Astrocyte of the cerebellum (primary cell): ENCODE measurements at regions not wholly inside any gene's neighbourhood (a gene's known extent, or its start where the extent isn't known, plus 50 kb on each side); places are given as distances from the start of the nearest gene placed in this dataset.
"Not testable (repeated sequence)": the region's sequence is repeated elsewhere in the genome, so short reads cannot be mapped to it uniquely, and the experiment has no call there.

ENCODE experiments used
- DNase-seq: peaks from one replicate; pipeline ENCODE4 v3.0.0-alpha.2; 2011; ENCODE audit warnings: low read depth
- H3K4me3 ChIP-seq: 2 replicates; pipeline ENCODE4 v1.5.1; 2011; ENCODE audit warnings: mild to moderate bottlenecking, low read depth, low read length, moderate library complexity
- in situ Hi-C: cut with HindIII; loops from 2 replicates; pipeline ENCODE4 v1.10.0; 2017; ENCODE audit warnings: low sequenced_read_pairs
- TF ChIP-seq, protein P1 (sequence below): IDR thresholded peaks from 2 replicates; pipeline ENCODE4 v1.5.1; 2012; ENCODE audit warnings: low read length, low read depth, moderate library complexity, mild to moderate bottlenecking; ENCODE audit errors: missing control alignments

DNA sequence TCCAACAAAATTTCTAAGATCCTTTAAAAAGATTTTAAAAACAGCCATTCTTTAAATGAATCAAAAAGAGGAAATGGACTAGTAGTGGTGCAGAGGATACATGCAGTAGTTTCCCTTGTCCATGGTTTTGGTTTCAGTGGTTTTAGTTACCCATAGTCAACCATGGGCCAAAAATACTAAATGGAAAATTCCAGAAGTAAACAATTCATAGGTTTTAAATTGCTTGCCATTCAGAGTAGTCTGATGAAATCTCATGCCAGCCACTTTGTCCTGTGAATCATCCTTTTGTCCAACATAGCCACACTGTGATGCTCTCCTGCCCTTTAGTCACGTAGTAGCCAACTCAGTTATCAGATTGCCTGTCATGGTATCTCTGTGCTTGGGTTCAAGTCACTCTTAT is 286.1 kb downstream of the ANXA1 start:
- H3K4me3 ChIP-seq = no peak overlapping the region
- in situ Hi-C loops = no loop called here
- TF ChIP-seq, protein P1, sequence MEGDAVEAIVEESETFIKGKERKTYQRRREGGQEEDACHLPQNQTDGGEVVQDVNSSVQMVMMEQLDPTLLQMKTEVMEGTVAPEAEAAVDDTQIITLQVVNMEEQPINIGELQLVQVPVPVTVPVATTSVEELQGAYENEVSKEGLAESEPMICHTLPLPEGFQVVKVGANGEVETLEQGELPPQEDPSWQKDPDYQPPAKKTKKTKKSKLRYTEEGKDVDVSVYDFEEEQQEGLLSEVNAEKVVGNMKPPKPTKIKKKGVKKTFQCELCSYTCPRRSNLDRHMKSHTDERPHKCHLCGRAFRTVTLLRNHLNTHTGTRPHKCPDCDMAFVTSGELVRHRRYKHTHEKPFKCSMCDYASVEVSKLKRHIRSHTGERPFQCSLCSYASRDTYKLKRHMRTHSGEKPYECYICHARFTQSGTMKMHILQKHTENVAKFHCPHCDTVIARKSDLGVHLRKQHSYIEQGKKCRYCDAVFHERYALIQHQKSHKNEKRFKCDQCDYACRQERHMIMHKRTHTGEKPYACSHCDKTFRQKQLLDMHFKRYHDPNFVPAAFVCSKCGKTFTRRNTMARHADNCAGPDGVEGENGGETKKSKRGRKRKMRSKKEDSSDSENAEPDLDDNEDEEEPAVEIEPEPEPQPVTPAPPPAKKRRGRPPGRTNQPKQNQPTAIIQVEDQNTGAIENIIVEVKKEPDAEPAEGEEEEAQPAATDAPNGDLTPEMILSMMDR = no peak
- no peak for DNase-seq

DNA sequence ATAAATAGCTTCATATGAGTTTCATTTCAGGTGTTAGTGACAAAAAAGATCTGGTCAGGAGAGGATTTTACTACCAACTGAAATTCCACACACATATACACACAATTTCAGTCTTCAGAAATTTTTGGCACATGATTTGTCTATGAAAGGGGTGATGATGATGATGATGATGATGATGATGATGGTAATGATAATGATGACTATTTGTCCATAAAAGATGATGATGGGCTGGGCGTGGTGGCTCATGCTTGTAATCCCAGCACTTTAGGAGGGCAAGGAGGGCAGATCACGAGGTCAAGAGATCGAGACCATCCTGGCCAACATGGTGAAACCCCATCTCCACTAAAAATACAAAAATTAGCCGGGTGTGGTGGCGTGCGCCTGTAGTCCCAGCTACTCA is 288.2 kb downstream of the ANXA1 start:
- H3K4me3 ChIP-seq, in situ Hi-C loops, DNase-seq: not testable (repeated sequence)

DNA sequence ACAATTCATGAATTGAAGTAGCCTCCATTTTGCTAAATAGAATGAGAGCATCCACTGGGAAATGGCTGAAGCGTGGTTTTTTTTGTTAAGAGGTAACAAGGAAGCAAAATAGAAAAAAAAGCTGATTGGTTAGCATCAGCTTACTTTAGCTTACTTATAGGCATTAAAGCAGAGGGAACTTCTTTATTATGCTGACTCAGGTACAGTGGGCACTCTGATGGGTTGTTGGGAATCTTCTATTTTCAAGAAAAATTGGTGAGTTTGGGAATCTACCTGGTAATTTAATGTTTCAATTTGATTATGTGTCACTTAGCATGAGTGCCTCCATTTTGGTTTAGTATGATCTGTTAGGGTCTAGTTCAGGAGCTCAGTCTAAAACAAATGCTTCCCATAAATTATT is 289.6 kb downstream of the ANXA1 start:
- in situ Hi-C loops = no loop called here
- no peak for DNase-seq
- TF ChIP-seq, protein P1 = no peak
- no peak overlapping the region for H3K4me3 ChIP-seq

DNA sequence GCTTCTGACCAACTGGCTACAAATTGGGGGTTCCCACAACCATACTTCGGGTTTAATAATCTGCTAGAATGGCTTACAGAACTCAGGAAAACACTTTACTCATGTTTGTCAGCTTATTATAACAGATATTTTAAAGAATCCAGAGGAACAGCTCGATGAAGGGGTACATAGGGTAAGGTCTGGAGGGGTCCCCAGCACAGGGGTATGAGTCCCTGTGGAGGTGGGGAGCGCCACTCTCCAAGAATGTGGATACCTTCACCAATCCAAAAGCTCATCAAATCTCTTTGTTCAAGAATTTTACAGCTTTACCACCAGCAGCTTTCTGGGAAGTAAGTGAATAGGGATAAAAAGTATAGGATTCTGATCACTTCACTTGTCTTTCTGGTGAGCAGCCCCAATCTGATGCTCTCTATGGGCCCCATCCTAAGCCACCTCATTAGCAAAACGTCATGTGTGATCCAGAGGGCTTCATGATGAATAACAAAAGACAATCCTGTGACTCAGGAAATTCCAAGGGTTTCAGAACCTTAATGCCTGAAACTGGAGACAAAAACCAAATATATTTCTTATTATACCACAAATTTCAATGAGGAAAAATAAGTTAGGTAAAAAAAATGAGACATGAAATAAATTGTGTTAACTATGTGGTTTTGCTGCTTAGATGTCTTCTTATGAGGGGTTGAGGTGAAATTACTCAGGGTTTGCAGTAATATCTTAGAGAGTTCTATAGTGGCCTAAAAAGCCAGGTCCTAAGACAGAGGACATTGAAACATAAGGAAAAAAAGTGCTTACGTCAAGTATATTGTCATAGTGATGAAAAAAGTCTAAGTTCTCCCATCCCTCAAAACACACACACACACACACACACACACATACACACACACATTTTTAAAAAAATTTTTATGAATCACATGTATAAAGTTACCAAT is 290.5 kb downstream of the ANXA1 start:
- DNase-seq = peak; percentile 40
- TF ChIP-seq, protein P1 = no peak
- in situ Hi-C loops = no loop called here
- no peak overlapping the region for H3K4me3 ChIP-seq

DNA sequence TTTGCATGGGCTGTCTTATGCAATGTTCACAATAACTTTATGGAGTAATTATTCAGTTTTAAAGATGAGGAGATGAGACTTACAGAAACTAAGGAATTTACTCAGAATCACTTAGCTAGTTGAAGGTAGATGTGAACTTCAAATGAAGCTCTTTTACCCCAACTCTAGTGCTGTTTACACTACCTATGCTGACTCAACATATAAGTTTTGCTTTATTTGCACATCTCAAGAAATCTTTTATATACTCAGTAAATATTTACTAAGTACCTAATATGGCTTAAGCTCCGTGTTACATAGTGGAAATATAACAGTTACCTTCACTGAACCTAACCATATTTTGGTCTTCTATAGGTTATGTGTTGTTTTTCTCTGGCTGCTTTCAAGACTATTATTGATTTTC is 293.2 kb downstream of the ANXA1 start:
- no peak overlapping the region for H3K4me3 ChIP-seq
- TF ChIP-seq, protein P1 = no peak
- DNase-seq = no peak
- in situ Hi-C loops = no loop called here

DNA sequence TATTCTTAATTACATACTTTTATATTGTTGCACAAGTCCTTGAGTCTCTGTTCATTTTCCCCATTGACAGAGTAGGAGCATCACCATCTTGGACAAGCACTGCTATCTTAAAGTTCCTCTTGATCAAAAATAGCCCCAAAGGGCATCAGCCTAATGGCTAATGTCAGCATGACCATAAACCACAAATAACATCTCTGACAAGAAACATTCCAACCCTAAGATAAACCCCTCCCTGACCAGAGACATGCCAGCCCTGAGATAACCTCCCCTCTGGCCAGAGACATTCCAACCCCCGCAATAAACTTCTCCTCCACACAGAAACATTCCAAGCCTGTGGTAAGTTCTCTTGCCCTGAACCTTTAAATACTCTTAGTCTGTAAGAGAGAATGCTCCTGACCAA is 293.7 kb downstream of the ANXA1 start:
- in situ Hi-C loops, DNase-seq, H3K4me3 ChIP-seq: not testable (repeated sequence)

DNA sequence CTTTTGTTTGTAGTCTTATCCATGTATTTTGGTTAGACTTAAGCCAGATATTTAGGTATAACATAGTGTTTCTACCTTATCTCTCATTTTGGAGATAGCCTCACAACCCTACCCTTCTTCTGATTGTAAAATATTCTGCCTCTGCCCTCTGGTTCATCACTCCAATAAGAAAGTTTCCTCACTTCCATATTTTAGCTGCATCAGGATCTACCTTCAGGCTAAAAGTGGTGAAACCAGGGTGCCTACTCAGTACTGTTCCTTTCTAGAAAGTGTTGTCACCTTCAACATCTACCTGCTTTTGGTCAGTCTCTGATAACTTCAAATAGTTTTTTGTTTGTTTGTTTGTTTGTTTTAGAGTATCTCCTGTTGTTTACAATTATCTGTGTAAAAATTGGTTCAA is 294.6 kb downstream of the ANXA1 start:
- in situ Hi-C loops = no loop called here
- H3K4me3 ChIP-seq = no peak overlapping the region
- DNase-seq = no peak
- TF ChIP-seq, protein P1 = no peak
